Stimulated activated naive CD8-positive, alpha-beta T cell treated with anti-CD3 and anti-CD28 coated beads, Interleukin-15, amount 100 ng/mL, for 72 hours (primary cell): ENCODE measurements at regions not wholly inside any gene's neighbourhood (a gene's known extent, or its start where the extent isn't known, plus 50 kb on each side); places are given as distances from the start of the nearest gene placed in this dataset.
"Not testable (repeated sequence)": the region's sequence is repeated elsewhere in the genome, so short reads cannot be mapped to it uniquely, and the experiment has no call there.

Experiments used
- ATAC-seq: fragments of 150-1000 bp; cut with Tn5 transposase; 2 replicates; pipeline ENCODE4 v1.10.0; 2021; ENCODE audit warnings: mild to moderate bottlenecking, moderate library complexity
- DNase-seq, 2 donors: peaks; one replicate each; pipeline ENCODE4 v3.0.0; 2021 to 2022
- H3K27ac Mint-ChIP-seq, 2 donors: one replicate each; pipeline ENCODE4 v1.8.0; 2022; ENCODE audit warnings: mild to moderate bottlenecking in 2 of 2, mixed read lengths in 2 of 2, moderate library complexity in 2 of 2
- H3K27me3 Mint-ChIP-seq: one replicate; pipeline ENCODE4 v1.8.0; 2022; ENCODE audit warnings: mixed read lengths
- H3K4me1 Mint-ChIP-seq: one replicate; pipeline ENCODE4 v1.8.0; 2022; ENCODE audit warnings: mild to moderate bottlenecking, mixed read lengths
- H3K4me3 Mint-ChIP-seq, 2 donors: one replicate each; pipeline ENCODE4 v1.8.0; 2022; ENCODE audit warnings: mild to moderate bottlenecking in 2 of 2, mixed read lengths in 2 of 2, moderate library complexity in 1 of 2
- H3K9me3 Mint-ChIP-seq, 2 donors: one replicate each; pipeline ENCODE4 v1.8.0; 2022; ENCODE audit warnings: mixed read lengths in 2 of 2

- H3K9me3 Mint-ChIP-seq, result no peaks in the 10 kb centered on the region
- H3K4me3 Mint-ChIP-seq, result no peak overlapping the region
- H3K27me3 Mint-ChIP-seq, result no peaks in the 10 kb centered on the region
- ATAC-seq (no peak), DNase-seq (no peak)
- H3K27ac Mint-ChIP-seq, result no peak overlapping the region
- H3K4me1 Mint-ChIP-seq, result no peaks in the 10 kb centered on the region
Measured at GRCh38 chr16:59567496-59567895, 833.4 kb upstream of the GOT2 start.

- H3K9me3 Mint-ChIP-seq, result no peaks in the 10 kb centered on the region
- no peak for DNase-seq
- H3K27me3 Mint-ChIP-seq, result no peaks in the 10 kb centered on the region
- no peak overlapping the region for H3K27ac Mint-ChIP-seq
- ATAC-seq, result no peak
- no peak overlapping the region for H3K4me3 Mint-ChIP-seq
- H3K4me1 Mint-ChIP-seq, result no peaks in the 10 kb centered on the region
Measured at GRCh38 chr16:59566446-59566845, 832.3 kb upstream of the GOT2 start.

GRCh38 chr16:59558679-59559078, 824.6 kb upstream of the GOT2 start:
- Mint-ChIP-seq H3K27me3 (no peaks in the 10 kb centered on the region), H3K4me3 (no peak overlapping the region), H3K9me3 (peaks cover 0 to 11% of the 10 kb centered on the region in 2 donors), H3K4me1 (no peaks in the 10 kb centered on the region), H3K27ac (no peak overlapping the region)
- ATAC-seq (no peak), DNase-seq (no peak)

- H3K4me1 Mint-ChIP-seq, result no peaks in the 10 kb centered on the region
Measured at GRCh38 chr16:59552164-59552563, 818.0 kb upstream of the GOT2 start.

GRCh38 chr16:59545721-59546120, 811.6 kb upstream of the GOT2 start:
- Mint-ChIP-seq H3K27ac (no peak overlapping the region), H3K9me3 (peaks cover 7 to 10% of the 10 kb centered on the region in 2 donors), H3K27me3 (no peaks in the 10 kb centered on the region), H3K4me3 (no peak overlapping the region), H3K4me1 (no peaks in the 10 kb centered on the region)
- DNase-seq, result no peak
- no peak for ATAC-seq

More at GRCh38 chr16:59552164-59552563, 818.0 kb upstream of the GOT2 start:
- H3K9me3 Mint-ChIP-seq, result peaks cover 6 to 27% of the 10 kb centered on the region in 2 donors
- H3K27me3 Mint-ChIP-seq, result no peaks in the 10 kb centered on the region
- no peak overlapping the region for H3K4me3 Mint-ChIP-seq
- H3K27ac Mint-ChIP-seq, result no peak overlapping the region
- DNase-seq (no peak), ATAC-seq (no peak)

- DNase-seq, result no peak
- H3K27ac Mint-ChIP-seq, result no peak overlapping the region
Measured at GRCh38 chr16:59543641-59544040, 809.5 kb upstream of the GOT2 start.

GRCh38 chr16:59540621-59541020, 806.5 kb upstream of the GOT2 start:
- DNase-seq (no peak), ATAC-seq (no peak)
- H3K4me3 Mint-ChIP-seq, result no peak overlapping the region
- no peak overlapping the region for H3K27ac Mint-ChIP-seq
- peaks cover 0 to 20% of the 10 kb centered on the region in 2 donors for H3K9me3 Mint-ChIP-seq
- H3K27me3 Mint-ChIP-seq, result no peaks in the 10 kb centered on the region
- H3K4me1 Mint-ChIP-seq, result no peaks in the 10 kb centered on the region

More at GRCh38 chr16:59543641-59544040, 809.5 kb upstream of the GOT2 start:
- Mint-ChIP-seq H3K4me1 (no peaks in the 10 kb centered on the region), H3K27me3 (no peaks in the 10 kb centered on the region), H3K9me3 (peaks cover 5 to 18% of the 10 kb centered on the region in 2 donors), H3K4me3 (no peak overlapping the region)
- no peak for ATAC-seq

GRCh38 chr16:59535298-59535697, 801.2 kb upstream of the GOT2 start:
- Mint-ChIP-seq H3K27me3 (no peaks in the 10 kb centered on the region), H3K27ac (no peak overlapping the region), H3K9me3 (peaks cover 0 to 15% of the 10 kb centered on the region in 2 donors), H3K4me1 (no peaks in the 10 kb centered on the region), H3K4me3 (no peak overlapping the region)
- no peak for ATAC-seq
- DNase-seq, result no peak

GRCh38 chr16:59527206-59527997, 793.3 kb upstream of the GOT2 start:
- no peak for ATAC-seq
- Mint-ChIP-seq H3K4me3 (no peak overlapping the region), H3K4me1 (no peaks in the 10 kb centered on the region), H3K27me3 (no peaks in the 10 kb centered on the region), H3K9me3 (peaks cover under 1 to 1% of the 10 kb centered on the region in 2 donors), H3K27ac (no peak overlapping the region)
- no peak for DNase-seq

GRCh38 chr16:59522826-59523225, 788.7 kb upstream of the GOT2 start:
- Mint-ChIP-seq H3K4me3 (no peak overlapping the region), H3K9me3 (peaks cover 23 to 27% of the 10 kb centered on the region in 2 donors), H3K27ac (no peak overlapping the region), H3K4me1 (no peaks in the 10 kb centered on the region), H3K27me3 (no peaks in the 10 kb centered on the region)
- no peak for DNase-seq
- ATAC-seq, result no peak

- not testable (repeated sequence) for H3K4me3 Mint-ChIP-seq, H3K27ac Mint-ChIP-seq, DNase-seq, H3K27me3 Mint-ChIP-seq, H3K4me1 Mint-ChIP-seq, ATAC-seq
- H3K9me3 Mint-ChIP-seq, result peaks cover 27 to 54% of the 10 kb centered on the region in 2 donors
Measured at GRCh38 chr16:59518721-59519120, 784.6 kb upstream of the GOT2 start.

GRCh38 chr16:59514651-59515050, 780.5 kb upstream of the GOT2 start:
- ATAC-seq, result no peak
- peak overlapping the region in 1 of 2 donors; percentile 6 for H3K27ac Mint-ChIP-seq
- DNase-seq, result no peak
- peaks cover 5 to 34% of the 10 kb centered on the region in 2 donors for H3K9me3 Mint-ChIP-seq
- H3K27me3 Mint-ChIP-seq, result no peaks in the 10 kb centered on the region
- no peaks in the 10 kb centered on the region for H3K4me1 Mint-ChIP-seq
- H3K4me3 Mint-ChIP-seq, result no peak overlapping the region

- Mint-ChIP-seq H3K9me3 (peaks cover 0 to 8% of the 10 kb centered on the region in 2 donors), H3K4me1 (no peaks in the 10 kb centered on the region), H3K27ac (no peak overlapping the region), H3K4me3 (no peak overlapping the region), H3K27me3 (no peaks in the 10 kb centered on the region)
- DNase-seq (no peak), ATAC-seq (no peak)
Measured at GRCh38 chr16:59510008-59510424, 775.9 kb upstream of the GOT2 start.

- no peaks in the 10 kb centered on the region for H3K4me1 Mint-ChIP-seq
- H3K27ac Mint-ChIP-seq, result no peak overlapping the region
- no peak for ATAC-seq
- H3K27me3 Mint-ChIP-seq, result no peaks in the 10 kb centered on the region
- H3K4me3 Mint-ChIP-seq, result no peak overlapping the region
- DNase-seq, result no peak
- peaks cover 0 to 16% of the 10 kb centered on the region in 2 donors for H3K9me3 Mint-ChIP-seq
Measured at GRCh38 chr16:59500601-59501000, 766.5 kb upstream of the GOT2 start.

GRCh38 chr16:59487067-59487466, 753.0 kb upstream of the GOT2 start:
- Mint-ChIP-seq H3K27me3 (no peaks in the 10 kb centered on the region), H3K9me3 (peaks cover 8 to 10% of the 10 kb centered on the region in 2 donors), H3K4me3 (no peak overlapping the region), H3K4me1 (no peaks in the 10 kb centered on the region), H3K27ac (no peak overlapping the region)
- ATAC-seq (no peak), DNase-seq (no peak)

- Mint-ChIP-seq H3K27ac (no peak overlapping the region), H3K9me3 (peaks cover 8 to 10% of the 10 kb centered on the region in 2 donors), H3K4me1 (no peaks in the 10 kb centered on the region), H3K4me3 (no peak overlapping the region), H3K27me3 (no peaks in the 10 kb centered on the region)
- no peak for DNase-seq
- ATAC-seq, result no peak
Measured at GRCh38 chr16:59484833-59485516, 750.9 kb upstream of the GOT2 start.
